IMR-90 (cell line): ENCODE measurements at regions not wholly inside any gene's neighbourhood (a gene's known extent, or its start where the extent isn't known, plus 50 kb on each side); places are given as distances from the start of the nearest gene placed in this dataset.

Experiments
- ATAC-seq: fragments of 200-7000 bp; cut with Tn5 transposase; 2 replicates; pipeline ENCODE4 v1.9.1; 2020; ENCODE audit warnings: low read depth, mild to moderate bottlenecking, moderate library complexity
- BruUV-seq: library from RNA; stranded (reverse); fragments of 400-500 nt; replicated peaks from 2 replicates; lab custom pipeline; 2021; lab: Mats Ljungman, UMichigan
- CTCF ChIA-PET: fragments of 300-600 bp; formaldehyde crosslinking; extraction: SDS; loops from one replicate; lab custom pipeline; 2021; ENCODE audit warnings: antibody characterized with exemption; lab: Yijun Ruan, JAX
- POLR2A ChIA-PET: fragments of 300-600 bp; sonication (Branson Sonifier 250); formaldehyde crosslinking; loops from one replicate; lab custom pipeline; 2022; ENCODE audit warnings: antibody characterized with exemption; ENCODE audit not compliant: unreplicated experiment; lab: Charles Lee
- DNase-seq: peaks from one replicate; pipeline ENCODE4 v3.0.0; 2013
- H2AFZ ChIP-seq: replicated peaks from 2 replicates; pipeline ENCODE3; 2013; ENCODE audit warnings: low read length, mild to moderate bottlenecking; ENCODE audit not compliant: poor library complexity
- H2AK5ac ChIP-seq: 2 replicates; pipeline ENCODE4 v1.6.1; 2013; ENCODE audit warnings: low read depth, low read length, inconsistent platforms
- H2AK9ac ChIP-seq: replicated peaks from 2 replicates; pipeline ENCODE3; 2013; ENCODE audit warnings: mild to moderate bottlenecking, low read depth, low read length, moderate library complexity; ENCODE audit not compliant: poor library complexity
- H2BK120ac ChIP-seq: 2 replicates; pipeline ENCODE4 v1.6.1; 2013; ENCODE audit warnings: low read depth, low read length, inconsistent platforms
- H2BK15ac ChIP-seq: 3 replicates; pipeline ENCODE4 v1.6.1; 2013; ENCODE audit warnings: low read depth, low read length, inconsistent platforms
- H2BK20ac ChIP-seq: 2 replicates; pipeline ENCODE4 v1.6.1; 2013; ENCODE audit warnings: low read depth, mild to moderate bottlenecking, inconsistent platforms, low read length, moderate library complexity
- H2BK5ac ChIP-seq: 2 replicates; pipeline ENCODE4 v1.6.1; 2013; ENCODE audit warnings: mild to moderate bottlenecking, low read depth, low read length, inconsistent platforms; ENCODE audit not compliant: poor library complexity, severe bottlenecking
- H3K14ac ChIP-seq: replicated peaks from 2 replicates; pipeline ENCODE4 v1.6.1; 2013; ENCODE audit warnings: low read depth, low read length, inconsistent platforms
- H3K18ac ChIP-seq: 2 replicates; pipeline ENCODE4 v1.6.1; 2013; ENCODE audit warnings: low read depth, low read length, control low read depth
- H3K23ac ChIP-seq: 2 replicates; pipeline ENCODE4 v1.6.1; 2013; ENCODE audit warnings: low read depth, low read length, inconsistent platforms
- H3K27ac ChIP-seq: 2 replicates; pipeline ENCODE4 v1.5.1; 2013; ENCODE audit warnings: mild to moderate bottlenecking, control low read depth, low read length; ENCODE audit not compliant: insufficient read depth
- H3K27me3 ChIP-seq: 2 replicates; pipeline ENCODE4 v1.6.1; 2013; ENCODE audit warnings: low read length; ENCODE audit not compliant: control insufficient read depth, insufficient read depth
- H3K36me3 ChIP-seq: 2 replicates; pipeline ENCODE4 v1.6.1; 2013; ENCODE audit warnings: low read length, mixed read lengths; ENCODE audit not compliant: control insufficient read depth, insufficient read depth
- H3K4ac ChIP-seq: 2 replicates; pipeline ENCODE4 v1.6.1; 2013; ENCODE audit warnings: low read depth, low read length, inconsistent platforms
- H3K4me1 ChIP-seq: 2 replicates; pipeline ENCODE4 v1.6.1; 2013; ENCODE audit warnings: low read length, mixed read lengths; ENCODE audit not compliant: control insufficient read depth, insufficient read depth
- H3K4me2 ChIP-seq: 2 replicates; pipeline ENCODE4 v1.6.1; 2013; ENCODE audit warnings: low read depth, mild to moderate bottlenecking, control low read depth, low read length, moderate library complexity
- H3K4me3 ChIP-seq: 2 replicates; pipeline ENCODE4 v1.5.1; 2013; ENCODE audit warnings: low read depth, mild to moderate bottlenecking, control low read depth, low read length, moderate library complexity; ENCODE audit not compliant: insufficient read depth
- H3K56ac ChIP-seq: 2 replicates; pipeline ENCODE4 v1.6.1; 2013; ENCODE audit warnings: low read length, inconsistent platforms; ENCODE audit not compliant: insufficient read depth; ENCODE audit errors: extremely low read depth
- H3K79me1 ChIP-seq, 2 experiments: 2 replicates each; pipeline ENCODE4 v1.6.1; 2013; ENCODE audit warnings: low read length in 2 of 2, inconsistent platforms in 1 of 2, low read depth in 1 of 2
- H3K9ac ChIP-seq: 2 replicates; pipeline ENCODE4 v1.6.1; 2013; ENCODE audit warnings: low read depth, low read length, control low read depth
- H3K9me1 ChIP-seq: 2 replicates; pipeline ENCODE4 v1.6.1; 2013; ENCODE audit warnings: low read length, inconsistent platforms; ENCODE audit not compliant: insufficient read depth
- H3K9me3 ChIP-seq: 2 replicates; pipeline ENCODE4 v1.6.1; 2013; ENCODE audit warnings: low read length; ENCODE audit not compliant: control insufficient read depth, insufficient read depth
- H4K20me1 ChIP-seq: 2 replicates; pipeline ENCODE4 v1.6.1; 2013; ENCODE audit warnings: low read length, inconsistent platforms; ENCODE audit not compliant: insufficient read depth
- H4K5ac ChIP-seq: 2 replicates; pipeline ENCODE4 v1.6.1; 2013; ENCODE audit warnings: mild to moderate bottlenecking, low read depth, low read length, control low read depth
- H4K8ac ChIP-seq, 2 experiments: 2 replicates each; pipeline ENCODE4 v1.6.1; 2013; ENCODE audit warnings: low read depth in 2 of 2, low read length in 2 of 2, control low read depth in 1 of 2, inconsistent platforms in 1 of 2
- H4K91ac ChIP-seq: 2 replicates; pipeline ENCODE4 v1.6.1; 2013; ENCODE audit warnings: low read depth, low read length, inconsistent platforms; ENCODE audit not compliant: insufficient read depth
- BHLHE40 ChIP-seq: fragments of 150-350 bp; IDR thresholded peaks from 2 replicates; pipeline ENCODE4 v1.6.1; 2016; ENCODE audit warnings: mild to moderate bottlenecking, low read depth, low read length
- POLR2A ChIP-seq: IDR thresholded peaks from 2 replicates; pipeline ENCODE4 v1.6.1; 2012; ENCODE audit warnings: mild to moderate bottlenecking, low read depth, low read length
- WGBS, 2 experiments: methylation state at CpG; one replicate each; pipeline versions ENCODE4 v1.1.5 to v1.1.7; 2013; ENCODE audit warnings: missing lambda C conversion rate in 2 of 2; ENCODE audit not compliant: insufficient read length in 1 of 2; ENCODE audit errors: extremely low coverage in 2 of 2; 5-methylcytosine and 5-hydroxymethylcytosine counted together
- dilution Hi-C: fragments of 300-500 bp; cut with HindIII; formaldehyde crosslinking; loops from one replicate; pipeline ENCODE4 v1.14.3; 2018; ENCODE audit warnings: low sequenced_read_pairs; ENCODE audit not compliant: unreplicated experiment
- in situ Hi-C: fragments of 300-500 bp; cut with MboI; formaldehyde crosslinking; loops from 3 replicates; pipeline ENCODE4 v1.14.3; 2019; ENCODE audit warnings: low sequenced_read_pairs, inconsistent platforms, mixed read lengths
- intact Hi-C: fragments of 100-400 bp; cut with micrococcal nuclease; formaldehyde crosslinking; loops from 2 replicates; pipeline ENCODE4 v1.10.0; 2022

GRCh38 chrX:3550160-3550751 is 163.2 kb downstream of the PRKX start:
- Histone ChIP-seq H3K27me3 (no peaks in the 10 kb centered on the region), H3K36me3 (no peaks in the 10 kb centered on the region), H3K9me3 (no peaks in the 10 kb centered on the region), H3K23ac (no peak overlapping the region), H4K20me1 (no peaks in the 10 kb centered on the region), H2BK15ac (no peak overlapping the region), H3K9me1 (no peaks in the 10 kb centered on the region), H3K18ac (peak overlapping the region; percentile 66), H2AK5ac (no peak overlapping the region; the same call in 1 of the 2 replicates), H3K4me3 (no peak overlapping the region), H2AK9ac (no peak overlapping the region), H2AFZ (no peak overlapping the region), H3K4ac (no peak overlapping the region), H3K4me1 (peaks cover 5% of the 10 kb centered on the region), H3K79me1 (no peaks in the 10 kb centered on the region), H3K14ac (no peak overlapping the region), H3K9ac (no peak overlapping the region), H3K56ac (no peak overlapping the region), H2BK120ac (no peak overlapping the region), H3K27ac (no peak overlapping the region), H4K5ac (peak overlapping the region; percentile 75), H4K8ac (0 out of 4 replicates have a peak overlapping the region, but pooled peaks of 1 of the 2 experiments have one; percentile 25), H4K91ac (no peak overlapping the region), H2BK5ac (no peak overlapping the region), H3K4me2 (no peak overlapping the region), H2BK20ac (no peak overlapping the region)
- DNase-seq, result no peak
- in situ Hi-C loops (no loop called here), dilution Hi-C loops (no loop called here), intact Hi-C loops (no loop called here)
- WGBS, 2 experiments, result no CpG with 5 or more reads among the region's 8 CpGs
- ChIA-PET CTCF (no interaction called here), POLR2A (no interaction called here)
- no TSS peak for BruUV-seq
- no peak for TF ChIP-seq POLR2A
- TF ChIP-seq BHLHE40, result no peak
- no peak for ATAC-seq
